Right lobe of liver (tissue), 6 donors: ENCODE measurements at regions not wholly inside any gene's neighbourhood (a gene's known extent, or its start where the extent isn't known, plus 50 kb on each side); places are given as distances from the start of the nearest gene placed in this dataset.
"Not testable (repeated sequence)": the region's sequence is repeated elsewhere in the genome, so short reads cannot be mapped to it uniquely, and the experiment has no call there.

Experiments
- ATAC-seq, 4 donors: fragments of 200-7000 bp; cut with Tn5 transposase; one replicate each; pipeline ENCODE4 v1.9.1; 2020; ENCODE audit warnings: mild to moderate bottlenecking in 4 of 4, moderate library complexity in 4 of 4
- DNase-seq, 3 donors: peaks; one replicate each; pipeline ENCODE4 v3.0.0-alpha.2; 2020
- H3K27ac ChIP-seq, 3 donors: fragments of 200-600 bp; one replicate each; pipeline ENCODE4 v1.8.0; 2022
- H3K27me3 ChIP-seq, 2 donors: fragments of 200-600 bp; one replicate each; pipeline ENCODE4 v1.8.0; 2022
- H3K36me3 ChIP-seq, 4 donors: fragments of 200-600 bp; sonication (generic) in 1 of 4; one replicate each; pipeline versions ENCODE4 v1.5.1 to v1.8.0; 2017 to 2022; ENCODE audit warnings: control low read depth in 1 of 4
- H3K4me1 ChIP-seq, 4 donors: fragments of 200-600 bp; sonication (generic) in 1 of 4; one replicate each; pipeline versions ENCODE4 v1.5.1 to v1.8.0; 2017 to 2022; ENCODE audit warnings: control low read depth in 1 of 4
- H3K4me3 ChIP-seq, 3 donors: fragments of 200-600 bp; one replicate each; pipeline ENCODE4 v1.8.0; 2022
- H3K9me3 ChIP-seq, 4 donors: fragments of 200-600 bp; sonication (generic) in 1 of 4; one replicate each; pipeline versions ENCODE4 v1.5.1 to v1.8.0; 2017 to 2022; ENCODE audit warnings: control low read depth in 1 of 4
- CTCF ChIP-seq, 4 donors: fragments of 200-600 bp in 3 of 4; fragments of 450-650 bp in 1 of 4; IDR thresholded peaks; one replicate each; pipeline versions ENCODE4 v1.5.1 to v1.8.0; 2016 to 2022; ENCODE audit warnings: antibody characterized with exemption in 4 of 4, mild to moderate bottlenecking in 2 of 4
- POLR2A ChIP-seq: fragments of 450-650 bp; IDR thresholded peaks from one replicate; pipeline ENCODE4 v1.6.1; 2017; ENCODE audit warnings: antibody characterized with exemption, mild to moderate bottlenecking
- WGBS: methylation state at CpG from one replicate; pipeline ENCODE4 v1.1.6; 2018; ENCODE audit warnings: low coverage, low lambda C conversion rate; ENCODE audit not compliant: insufficient coverage; ENCODE audit errors: missing lambda C conversion rate; 5-methylcytosine and 5-hydroxymethylcytosine counted together
- intact Hi-C, 2 donors: fragments of 100-400 bp; cut with DNase I; formaldehyde crosslinking; loops; one replicate each; pipeline versions ENCODE4 v1.11.2 to v1.14.1; 2022
- microRNA counts: library from miRNA; unstranded; fragments of <30 nt; microRNA quantifications from one replicate; lab custom pipeline; 2016
- microRNA-seq, 2 donors: library from miRNA; unstranded; fragments of <30 nt; microRNA quantifications; one replicate each; pipeline ENCODE4, GENCODE V29; 2019 to 2020
- small RNA-seq, 2 experiments: library from RNA; depleted of rRNA; stranded (forward); fragments of <200 nt; gene quantifications; one replicate each; pipeline ENCODE3, GENCODE V24; 2016
- donor health status: DM: no; HTN: yes; CAD: no.
- donor health status: DM: no; HTN: no; CAD: no.
- donor health status: DM: no; HTN: no; CAD: no.
- donor health status: DM: no; HTN: yes; CAD: no.
- donor health status: DM: no; HTN: yes; CAD: no.

DNA sequence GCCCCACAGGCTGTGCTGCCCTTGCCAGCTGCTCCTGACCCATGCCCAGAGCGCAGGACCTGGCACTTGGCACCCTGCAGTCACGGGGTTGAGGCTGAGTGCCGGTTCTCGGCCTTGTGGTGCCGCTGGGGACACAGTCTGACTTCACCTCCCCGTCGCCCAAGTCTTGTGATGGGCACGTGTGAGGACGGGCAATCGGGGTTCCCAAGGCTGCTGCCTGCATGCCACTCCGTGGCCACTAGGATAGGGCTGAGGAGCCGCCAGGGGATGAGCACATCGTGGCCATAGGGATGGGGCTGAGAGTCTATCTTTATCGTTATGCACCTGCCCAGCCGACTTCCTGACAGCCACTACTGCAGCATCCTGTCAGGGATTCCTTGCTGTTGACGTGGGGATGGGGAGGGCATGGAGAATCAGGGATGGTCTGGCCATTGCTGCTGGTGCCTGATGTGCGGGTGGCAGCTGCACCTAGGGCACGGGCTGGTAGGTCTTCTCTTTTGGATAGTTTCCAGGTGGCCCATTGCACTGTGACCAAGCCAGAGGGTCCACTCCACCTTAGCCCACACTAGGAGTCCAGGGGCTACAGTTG lies 243.5 kb downstream of the FOXD4L6 start:
- H3K27ac ChIP-seq, H3K4me1 ChIP-seq, H3K36me3 ChIP-seq, H3K27me3 ChIP-seq, H3K4me3 ChIP-seq, intact Hi-C loops: not testable (repeated sequence)
- 63% methylated on average over 9 of the region's 18 CpGs for WGBS
- DNase-seq (peak in 2 of 3 donors; percentile 22 to 61), ATAC-seq (peak in 1 of 4 donors; percentile 49)
- peaks cover 0 to 62% (median 15%) of the 10 kb centered on the region in 4 donors for H3K9me3 ChIP-seq

DNA sequence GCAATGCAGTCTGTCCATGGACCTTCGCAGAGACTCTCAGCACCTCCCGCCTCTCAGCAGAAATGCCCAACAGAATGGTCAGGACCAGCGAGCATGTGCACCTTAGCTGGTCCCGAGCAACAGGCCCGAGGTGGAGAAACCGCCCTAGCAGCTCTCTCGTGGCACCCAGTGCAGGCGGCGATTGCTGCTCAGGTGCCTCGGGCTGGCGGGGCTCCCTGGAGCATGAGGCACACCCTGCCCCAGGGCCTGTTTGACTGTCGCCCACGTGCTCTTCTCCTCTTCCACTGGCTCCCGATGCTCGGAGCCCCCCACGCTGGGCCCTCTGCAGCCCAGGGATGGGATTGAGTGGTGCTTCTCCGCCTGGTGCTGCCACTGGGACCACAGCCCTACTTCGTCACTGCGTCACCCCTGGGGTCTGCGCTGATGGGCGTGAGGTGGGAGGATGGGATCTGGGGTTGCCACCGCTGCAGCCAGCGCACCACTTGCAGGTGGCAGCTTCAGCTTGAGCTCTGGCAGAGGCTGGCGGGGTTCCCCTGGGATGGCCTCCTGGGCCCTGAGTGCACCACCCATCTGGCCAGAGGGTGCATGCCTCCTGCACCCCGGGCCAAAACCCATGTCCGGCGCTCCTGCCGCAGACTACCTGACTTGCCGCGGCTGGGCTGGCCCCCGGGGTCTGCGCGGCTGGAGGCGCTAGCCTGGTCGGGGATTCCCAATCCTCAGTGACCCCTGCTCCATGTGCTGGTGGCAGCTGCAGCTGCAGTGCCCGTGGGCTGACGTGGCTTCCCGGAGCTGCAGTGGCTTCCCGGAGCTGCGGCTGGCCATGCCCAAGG lies 244.2 kb downstream of the FOXD4L6 start:
- Histone ChIP-seq H3K9me3 (peaks cover 0 to 59% (median 13%) of the 10 kb centered on the region in 4 donors), H3K36me3 (no peaks in the 10 kb centered on the region), H3K27ac (no peak overlapping the region), H3K27me3 (no peaks in the 10 kb centered on the region), H3K4me3 (no peak overlapping the region), H3K4me1 (no peaks in the 10 kb centered on the region)
- 86% methylated on average over 28 of the region's 40 CpGs for WGBS
- no peak for TF ChIP-seq POLR2A
- no peak for TF ChIP-seq CTCF (IDR thresholded peaks at IDR 0.05)
- peak in 2 of 4 donors; percentile 17 to 47 for ATAC-seq
- intact Hi-C loops = no loop called here
- DNase-seq = peak; percentile 14 to 58 (median 44)

GRCh38 chr9:40883423-40884071 lies 244.9 kb downstream of the FOXD4L6 start:
- DNase-seq = peak in 1 of 3 donors; percentile 11
- 82% methylated on average over 16 of the region's 20 CpGs for WGBS
- H3K4me1 ChIP-seq, H3K4me3 ChIP-seq, intact Hi-C loops, H3K27me3 ChIP-seq, H3K27ac ChIP-seq, H3K36me3 ChIP-seq: not testable (repeated sequence)
- ATAC-seq = peak in 1 of 4 donors; percentile 39
- peaks cover 0 to 51% (median 12%) of the 10 kb centered on the region in 4 donors for H3K9me3 ChIP-seq

DNA sequence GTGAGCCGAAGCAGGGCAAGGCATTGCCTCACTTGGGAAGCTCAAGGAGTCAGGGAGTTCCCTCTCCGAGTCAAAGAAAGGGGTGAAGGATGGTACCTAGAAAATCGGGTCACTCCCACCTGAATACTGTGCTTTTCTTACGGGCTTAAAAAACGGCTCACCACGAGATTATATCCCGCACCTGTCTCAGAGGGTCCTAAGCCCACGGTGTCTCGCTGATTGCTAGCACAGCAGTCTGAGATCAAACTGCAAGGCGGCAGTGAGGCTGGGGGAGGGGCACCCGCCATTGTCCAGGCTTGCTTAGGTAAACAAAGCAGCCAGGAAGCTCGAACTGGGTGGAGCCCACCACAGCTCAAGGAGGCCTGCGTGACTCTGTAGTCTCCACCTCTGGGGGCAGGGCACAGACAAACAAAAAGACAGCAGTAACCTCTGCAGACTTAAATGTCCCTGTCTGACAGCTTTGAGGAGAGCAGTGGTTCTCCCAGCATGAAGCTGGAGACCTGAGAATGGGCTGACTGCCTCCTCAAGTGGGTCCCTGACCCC lies 254.7 kb downstream of the FOXD4L6 start:
- DNase-seq = peak in 1 of 3 donors; percentile 31
- ATAC-seq, H3K4me3 ChIP-seq, H3K27me3 ChIP-seq, H3K27ac ChIP-seq, H3K36me3 ChIP-seq, H3K4me1 ChIP-seq, intact Hi-C loops: not testable (repeated sequence)
- H3K9me3 ChIP-seq = peaks cover 0 to 42% (median 5%) of the 10 kb centered on the region in 4 donors
- 63% methylated on average over 12 of the region's 13 CpGs for WGBS

DNA sequence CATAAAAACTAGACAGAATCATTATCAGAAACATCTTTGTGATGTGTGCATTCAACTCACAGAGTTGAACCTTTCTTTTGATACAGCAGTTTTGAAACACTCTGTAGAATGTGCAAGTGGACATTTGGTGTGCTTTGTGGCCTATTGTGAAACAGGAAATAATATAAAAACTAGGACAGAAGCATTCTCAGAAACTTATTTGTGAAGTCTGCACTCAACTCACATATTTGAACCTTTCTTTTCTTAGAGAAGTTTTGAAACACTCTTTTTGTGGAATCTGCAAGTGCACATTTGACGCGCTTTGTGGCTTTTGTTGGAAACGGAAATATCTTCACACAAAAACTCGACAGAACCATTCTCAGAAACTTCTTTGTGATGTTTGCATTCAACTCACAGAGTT lies 260.0 kb downstream of the FOXD4L6 start:
- H3K4me1 ChIP-seq, H3K27ac ChIP-seq, H3K27me3 ChIP-seq, intact Hi-C loops, DNase-seq, H3K4me3 ChIP-seq, ATAC-seq, H3K36me3 ChIP-seq: not testable (repeated sequence)
- H3K9me3 ChIP-seq = peaks cover 0 to 54% (median 16%) of the 10 kb centered on the region in 4 donors
- 64% methylated on average over 4 of the region's 4 CpGs for WGBS

MicroRNAs encoded in the stretch of these regions (microRNA counts, 767-probe panel; counts per million panel counts)
- 237 counts per million for microRNA hsa-miR-1299 (lab: Ali Mortazavi, UCI)

Small RNA genes lying in the stretch of these regions (microRNA-seq; reads per million reads assigned to microRNA genes)
- 0 reads per million in 2 donors for gene MIR1299

Small RNA genes lying in the stretch of these regions (small RNA-seq; reads per million reads assigned to genes)
- gene AL353626.2 = 0 reads per million in 2 experiments
- gene MIR1299 = 0 reads per million in 2 experiments
